ENCODE measurements at regions not wholly inside any gene's neighbourhood (a gene's known extent, or its start where the extent isn't known, plus 50 kb on each side); places are given as distances from the start of the nearest gene placed in this dataset.

- no peak for TF ChIP-seq CTCF (IDR thresholded peaks at IDR 0.05; ENCODE audit: low read depth, low read length, poor library complexity, severe bottlenecking)
- TF ChIP-seq EZH2phosphoT487 (IDR thresholded peaks at IDR 0.05; ENCODE audit: borderline replicate concordance, low read length): no peak
Observed at GRCh38 chr4:152099555-152099954, 338.7 kb upstream of the GATB start.

Measured in DOHH2 (cell line).